ENCODE measurements at regions not wholly inside any gene's neighbourhood (a gene's known extent, or its start where the extent isn't known, plus 50 kb on each side); places are given as distances from the start of the nearest gene placed in this dataset.

GRCh38 chr20:24813936-24814335 is 135.1 kb upstream of the CST7 start:
- TF ChIP-seq EZH2phosphoT487 (IDR thresholded peaks at IDR 0.05; ENCODE audit: low read depth) = no peak
- TF ChIP-seq CTCF (IDR thresholded peaks at IDR 0.05; ENCODE audit: low read depth, low read length) = no peak

Data from OCI-LY3 (cell line).